Hepatocyte (in vitro differentiated cells): ENCODE measurements at regions not wholly inside any gene's neighbourhood (a gene's known extent, or its start where the extent isn't known, plus 50 kb on each side); places are given as distances from the start of the nearest gene placed in this dataset.

Source experiments
- DNase-seq: peaks from one replicate; pipeline ENCODE4 v3.0.0-alpha.2; 2016; ENCODE audit warnings: low spot score
- H2AFZ ChIP-seq: fragments of 200-600 bp; sonication (generic); 2 replicates; pipeline ENCODE4 v1.6.0; 2016; ENCODE audit warnings: antibody characterized with exemption, mild to moderate bottlenecking
- H3K27ac ChIP-seq: fragments of 200-600 bp; sonication (generic); 2 replicates; pipeline ENCODE4 v1.5.1; 2016; ENCODE audit warnings: mild to moderate bottlenecking
- H3K27me3 ChIP-seq: fragments of 200-600 bp; sonication (generic); 2 replicates; pipeline ENCODE4 v1.6.1; 2016
- H3K36me3 ChIP-seq: fragments of 200-600 bp; sonication (generic); replicated peaks from 2 replicates; pipeline ENCODE4 v1.5.1; 2016; ENCODE audit warnings: low read depth; ENCODE audit not compliant: insufficient read depth
- H3K4me1 ChIP-seq: fragments of 200-600 bp; sonication (generic); 2 replicates; pipeline ENCODE4 v1.5.1; 2016; ENCODE audit warnings: mild to moderate bottlenecking, moderate library complexity; ENCODE audit not compliant: insufficient read depth
- H3K4me2 ChIP-seq: fragments of 200-600 bp; sonication (generic); 2 replicates; pipeline ENCODE4 v1.6.0; 2016
- H3K4me3 ChIP-seq: fragments of 200-600 bp; sonication (generic); 2 replicates; pipeline ENCODE4 v1.5.1; 2016; ENCODE audit warnings: mild to moderate bottlenecking
- H3K79me2 ChIP-seq: fragments of 200-600 bp; sonication (generic); 2 replicates; pipeline ENCODE4 v1.6.0; 2017; ENCODE audit warnings: mild to moderate bottlenecking
- H3K9me2 ChIP-seq: fragments of 200-600 bp; sonication (generic); replicated peaks from 2 replicates; pipeline ENCODE4 v1.6.0; 2017; ENCODE audit warnings: mild to moderate bottlenecking; ENCODE audit not compliant: insufficient read depth
- H3K9me3 ChIP-seq: fragments of 200-600 bp; sonication (generic); 2 replicates; pipeline ENCODE4 v1.5.1; 2016; ENCODE audit warnings: low read depth, mild to moderate bottlenecking
- H4K20me1 ChIP-seq: fragments of 200-600 bp; sonication (generic); 2 replicates; pipeline ENCODE4 v1.6.0; 2016; ENCODE audit warnings: mild to moderate bottlenecking; ENCODE audit not compliant: insufficient read depth, poor library complexity, severe bottlenecking
- CTCF ChIP-seq: fragments of 200-600 bp; sonication (generic); IDR thresholded peaks from 2 replicates; pipeline ENCODE4 v1.5.1; 2016; ENCODE audit warnings: antibody characterized with exemption, mild to moderate bottlenecking; ENCODE audit not compliant: poor library complexity
- EZH2 ChIP-seq: fragments of 200-600 bp; sonication (generic); IDR thresholded peaks from 2 replicates; pipeline ENCODE4 v1.6.1; 2016; ENCODE audit warnings: antibody characterized with exemption, mild to moderate bottlenecking, borderline replicate concordance
- EZH2phosphoT487 ChIP-seq: fragments of 200-600 bp; sonication (generic); IDR thresholded peaks from one replicate; pipeline ENCODE4 v1.6.1; 2018; ENCODE audit warnings: antibody characterized with exemption, mild to moderate bottlenecking, low read depth, moderate library complexity; ENCODE audit not compliant: unreplicated experiment, severe bottlenecking
- WGBS: methylation state at CpG from one replicate; pipeline ENCODE4 v1.1.6; 2016; ENCODE audit warnings: low lambda C conversion rate; ENCODE audit errors: missing lambda C conversion rate; 5-methylcytosine and 5-hydroxymethylcytosine counted together

- 85% methylated on average over 7 of the region's 7 CpGs for WGBS
- TF ChIP-seq EZH2phosphoT487 = no peak
- no peak for TF ChIP-seq CTCF
- no peak for TF ChIP-seq EZH2
- no peak overlapping the region for H3K4me3 ChIP-seq
- H2AFZ ChIP-seq = no peak overlapping the region
- DNase-seq = no peak
- no peak overlapping the region for H3K27ac ChIP-seq
- no peaks in the 10 kb centered on the region for H3K9me2 ChIP-seq
- H3K9me3 ChIP-seq = no peaks in the 10 kb centered on the region
- no peaks in the 10 kb centered on the region for H3K27me3 ChIP-seq
- H3K36me3 ChIP-seq = no peaks in the 10 kb centered on the region
- no peaks in the 10 kb centered on the region for H3K4me1 ChIP-seq
- H4K20me1 ChIP-seq = no peaks in the 10 kb centered on the region
- H3K79me2 ChIP-seq = no peaks in the 10 kb centered on the region
- no peak overlapping the region for H3K4me2 ChIP-seq
These were observed 134.5 kb upstream of the RET start for GRCh38 chr10:42942279-42942950.

- 85% methylated on average over 9 of the region's 9 CpGs for WGBS
- H3K27me3 ChIP-seq = no peaks in the 10 kb centered on the region
- H3K9me3 ChIP-seq = no peaks in the 10 kb centered on the region
- H3K36me3 ChIP-seq = no peaks in the 10 kb centered on the region
- no peak for TF ChIP-seq CTCF
- TF ChIP-seq EZH2 = no peak
- TF ChIP-seq EZH2phosphoT487 = no peak
- no peaks in the 10 kb centered on the region for H3K4me1 ChIP-seq
- no peak overlapping the region for H2AFZ ChIP-seq
- no peaks in the 10 kb centered on the region for H3K79me2 ChIP-seq
- no peak overlapping the region for H3K4me2 ChIP-seq
- no peak overlapping the region for H3K4me3 ChIP-seq
- no peaks in the 10 kb centered on the region for H4K20me1 ChIP-seq
- no peak overlapping the region for H3K27ac ChIP-seq
- no peak for DNase-seq
- H3K9me2 ChIP-seq = no peaks in the 10 kb centered on the region
These were observed 133.6 kb upstream of the RET start for GRCh38 chr10:42943025-42943818.

GRCh38 chr10:42948040-42948439 is 128.8 kb upstream of the RET start:
- WGBS = 82% methylated on average over 2 of the region's 2 CpGs
- H3K27me3 ChIP-seq = peaks cover 9% of the 10 kb centered on the region
- no peaks in the 10 kb centered on the region for H3K9me2 ChIP-seq
- no peaks in the 10 kb centered on the region for H3K9me3 ChIP-seq
- no peak overlapping the region for H3K27ac ChIP-seq
- H4K20me1 ChIP-seq = no peaks in the 10 kb centered on the region
- H3K4me1 ChIP-seq = peaks cover 7% of the 10 kb centered on the region
- H2AFZ ChIP-seq = no peak overlapping the region
- no peak overlapping the region for H3K4me2 ChIP-seq
- TF ChIP-seq EZH2phosphoT487 = no peak
- no peak for TF ChIP-seq CTCF
- TF ChIP-seq EZH2 = no peak
- no peak for DNase-seq
- H3K4me3 ChIP-seq = no peak overlapping the region
- no peaks in the 10 kb centered on the region for H3K79me2 ChIP-seq
- H3K36me3 ChIP-seq = no peaks in the 10 kb centered on the region
